GM18499 (cell line): ENCODE measurements at regions not wholly inside any gene's neighbourhood (a gene's known extent, or its start where the extent isn't known, plus 50 kb on each side); places are given as distances from the start of the nearest gene placed in this dataset.

ENCODE experiments used
- ATAC-seq: cut with Tn5 transposase; IDR thresholded peaks from one replicate; pipeline ENCODE4 v1.9.1; 2021; ENCODE audit warnings: moderate number of reproducible peaks; ENCODE audit not compliant: insufficient read depth, unreplicated experiment

DNA sequence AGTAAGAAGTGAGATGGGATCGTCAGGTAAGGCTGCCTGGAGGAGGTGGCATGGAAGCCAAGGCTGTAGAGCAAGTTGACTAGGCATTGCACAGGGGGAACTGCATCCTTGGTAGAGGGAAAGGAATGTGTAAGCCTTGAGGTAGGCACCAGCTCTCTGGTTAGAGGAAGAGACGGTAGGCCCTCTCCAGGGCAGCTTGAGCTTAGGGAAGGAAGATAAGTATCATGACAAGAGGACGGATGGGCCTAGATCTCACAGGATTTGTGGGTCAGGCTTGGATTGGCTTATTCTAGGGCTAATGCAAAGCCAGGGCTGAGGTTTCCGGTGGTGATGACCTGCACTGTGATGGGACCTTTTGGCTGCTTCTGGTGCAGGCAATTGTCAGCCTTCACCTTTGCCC lies 1035.8 kb downstream of the TBC1D22A start:
- no peak for ATAC-seq

DNA sequence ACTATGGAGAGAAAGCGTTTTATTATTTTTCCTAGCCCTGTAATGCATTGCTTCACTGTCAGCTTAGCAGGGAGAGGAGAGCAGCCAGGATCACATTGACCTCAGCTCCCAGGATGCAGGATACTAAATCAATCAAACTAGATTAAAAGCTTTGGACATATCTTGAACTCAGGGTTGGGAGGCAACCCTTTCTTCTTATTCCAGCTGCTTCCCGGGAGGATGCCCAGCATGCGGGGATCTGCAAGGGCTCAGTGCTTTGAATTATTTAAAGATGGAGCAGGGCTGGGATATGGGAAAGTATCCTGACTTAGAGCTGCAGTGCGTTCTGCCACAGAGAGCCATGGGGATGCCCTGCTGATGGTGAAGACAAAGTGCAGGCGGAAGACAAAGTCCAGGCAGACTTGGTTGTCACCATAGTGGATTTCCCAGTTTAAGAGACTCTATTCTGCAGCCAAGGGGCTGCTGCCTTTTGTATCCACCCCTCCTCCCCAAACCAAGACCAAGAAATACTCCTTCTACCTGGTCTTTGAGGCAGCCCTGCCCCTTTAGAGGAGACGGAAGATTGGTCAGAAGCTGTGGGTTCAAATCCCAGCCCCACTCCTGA lies 1035.0 kb downstream of the TBC1D22A start:
- no peak for ATAC-seq

- ATAC-seq, result no peak
Observed at GRCh38 chr22:47796128-47796908, 1033.9 kb downstream of the TBC1D22A start.

DNA sequence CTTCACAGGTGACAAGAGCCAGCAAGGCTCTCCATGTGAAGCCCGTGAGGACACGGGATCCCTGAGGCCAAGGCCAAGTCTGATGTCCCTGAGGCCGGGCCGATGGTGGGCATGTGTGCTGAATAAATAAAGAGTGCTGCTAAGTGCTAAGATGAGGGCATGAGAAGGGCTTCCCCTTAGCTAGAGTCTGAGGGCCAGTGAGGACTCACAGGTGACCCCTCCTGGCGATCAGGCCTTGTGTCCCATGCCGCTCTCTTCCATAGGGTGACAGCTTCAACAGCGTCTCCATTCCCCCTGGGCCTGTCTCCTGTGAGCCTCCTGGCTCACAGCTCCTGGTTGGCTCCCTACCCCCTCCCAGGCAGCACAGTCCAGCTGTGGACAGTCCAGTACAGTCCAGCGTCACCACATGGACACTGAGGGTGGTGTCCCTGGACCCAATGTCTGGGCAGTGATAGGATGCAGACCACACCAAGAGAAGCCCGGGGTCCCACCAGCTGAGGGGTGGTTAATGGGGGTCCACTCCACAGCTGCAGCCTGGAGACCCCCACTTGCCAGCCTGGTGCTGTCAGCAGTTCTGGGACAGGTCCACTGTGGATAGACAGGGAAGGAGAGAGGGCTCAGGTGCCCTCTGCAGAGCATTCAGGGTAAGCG lies 1033.2 kb downstream of the TBC1D22A start:
- ATAC-seq, result no peak

- no peak for ATAC-seq
Observed at GRCh38 chr22:47794851-47795250, 1032.4 kb downstream of the TBC1D22A start.

GRCh38 chr22:47793304-47794101 lies 1031.1 kb downstream of the TBC1D22A start:
- no peak for ATAC-seq

DNA sequence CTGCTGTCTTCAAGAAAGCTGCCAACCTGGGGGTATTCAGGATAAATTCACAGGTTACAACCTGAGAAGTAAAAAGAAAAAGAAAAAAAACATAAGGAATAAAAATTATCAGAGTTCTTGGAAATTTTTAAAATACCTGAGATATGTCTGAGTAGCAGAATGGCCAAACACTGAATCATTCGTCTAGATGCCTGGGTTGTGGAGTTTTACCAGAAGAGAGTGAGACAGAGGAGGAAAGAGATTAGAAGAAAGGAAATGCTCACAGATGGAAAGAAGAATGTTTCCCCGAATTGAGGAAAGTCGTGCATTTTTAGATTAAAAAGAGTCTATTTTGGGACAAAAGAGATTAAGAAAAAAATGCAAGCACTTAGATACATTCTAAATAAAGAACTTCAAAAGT lies 1026.7 kb downstream of the TBC1D22A start:
- no peak for ATAC-seq

GRCh38 chr22:47788461-47788860 lies 1026.0 kb downstream of the TBC1D22A start:
- ATAC-seq, result no peak

GRCh38 chr22:47787501-47788227 lies 1025.2 kb downstream of the TBC1D22A start:
- ATAC-seq, result no peak

DNA sequence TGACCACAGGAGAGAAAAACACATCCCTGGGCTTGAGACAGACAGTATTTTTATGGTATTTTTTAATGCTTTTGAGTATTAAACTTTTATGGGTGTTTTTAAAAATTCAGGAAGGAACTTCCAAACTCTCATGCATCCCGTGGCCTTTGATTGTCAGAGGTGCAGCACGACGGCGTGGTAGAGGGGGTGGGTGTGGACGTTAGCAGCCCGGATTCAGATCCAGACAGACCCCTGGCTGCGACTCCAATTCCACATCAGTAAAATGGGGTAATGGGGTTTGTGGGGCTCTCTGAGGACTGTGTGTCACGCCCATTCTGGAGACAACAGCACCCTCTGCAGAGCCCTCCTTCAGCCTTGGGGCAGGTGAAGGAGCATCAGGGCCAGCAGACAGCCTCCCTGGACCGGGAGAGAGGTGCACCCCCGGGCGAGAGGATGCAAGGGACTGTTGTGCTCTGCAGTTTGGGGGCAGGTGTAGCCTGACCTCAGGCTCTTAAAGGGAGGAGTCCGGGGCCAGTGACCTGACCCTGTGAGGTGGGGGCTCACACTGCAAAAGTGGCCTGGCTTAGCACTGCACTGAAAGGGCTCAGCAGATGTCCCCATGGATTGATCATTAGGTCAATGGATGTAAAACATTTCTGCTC lies 1024.3 kb downstream of the TBC1D22A start:
- ATAC-seq, result no peak

- no peak for ATAC-seq
Observed at GRCh38 chr22:47784991-47785390, 1022.5 kb downstream of the TBC1D22A start.

DNA sequence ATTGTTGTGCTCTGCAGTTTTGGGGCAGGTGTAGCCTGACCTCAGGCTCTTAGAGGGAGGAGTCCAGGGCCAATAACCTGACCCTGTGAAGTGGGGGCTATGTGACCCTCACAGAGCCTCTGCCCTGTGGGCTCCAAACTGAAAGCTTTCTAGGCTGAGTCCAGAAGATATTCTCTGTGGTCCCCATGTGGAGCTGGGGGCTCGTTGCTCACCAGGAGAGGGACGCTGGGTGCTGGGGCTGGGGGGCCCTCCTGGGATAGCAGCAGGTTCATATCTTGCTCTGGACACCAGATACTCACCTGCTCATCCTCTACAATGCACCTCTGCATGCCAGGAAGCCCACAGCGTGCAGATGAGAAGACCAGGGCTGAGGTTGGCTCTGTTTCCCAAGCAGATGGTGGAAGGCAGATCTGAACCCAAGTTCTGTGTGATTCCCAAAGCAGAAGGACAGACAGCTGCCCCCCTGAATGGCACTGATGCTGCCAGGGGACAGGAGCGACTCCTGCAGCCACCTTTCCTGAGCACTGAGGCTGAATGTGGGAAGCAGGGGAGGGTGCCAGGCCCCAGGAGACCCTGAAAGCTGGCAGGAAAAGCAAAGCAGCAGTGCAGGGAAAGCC lies 1022.0 kb downstream of the TBC1D22A start:
- no peak for ATAC-seq

- ATAC-seq, result no peak
Observed at GRCh38 chr22:47783433-47784366, 1021.2 kb downstream of the TBC1D22A start.

GRCh38 chr22:47782328-47783075 lies 1020.1 kb downstream of the TBC1D22A start:
- ATAC-seq, result no peak

DNA sequence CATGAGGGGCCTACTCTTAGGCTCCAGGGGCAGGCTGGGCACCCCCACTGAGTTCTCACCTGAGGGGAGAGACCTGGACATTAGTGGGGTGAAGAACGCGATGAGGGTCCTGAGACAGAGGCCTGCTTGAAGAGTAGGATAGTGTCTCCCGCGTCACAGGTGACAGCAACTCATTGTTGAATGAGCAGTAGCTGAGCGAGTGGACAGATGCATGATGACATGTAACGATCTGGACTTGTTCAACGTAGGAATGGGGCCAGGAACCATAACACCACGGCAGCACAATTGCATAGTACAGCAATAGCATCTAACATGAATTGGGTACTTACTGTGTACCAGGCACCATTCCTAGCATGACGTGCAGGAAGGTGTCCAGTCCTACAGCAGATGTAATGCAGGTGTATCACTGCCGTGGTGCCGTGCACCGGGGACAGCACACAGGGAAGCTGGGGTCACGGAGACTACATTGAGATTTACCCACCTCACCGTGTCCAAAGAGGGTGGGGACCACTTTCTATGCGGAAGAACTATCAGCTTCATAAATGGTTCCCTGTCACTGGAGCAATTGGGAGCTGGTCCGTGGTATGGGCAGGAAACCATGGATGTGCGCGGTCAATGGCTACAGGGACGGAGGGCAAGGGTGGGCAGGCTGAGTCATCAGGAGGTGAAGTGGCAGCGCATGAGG lies 1019.1 kb downstream of the TBC1D22A start:
- ATAC-seq, result no peak

GRCh38 chr22:47781024-47781423 lies 1018.6 kb downstream of the TBC1D22A start:
- no peak for ATAC-seq
